AG09309 (cell line): ENCODE measurements at regions not wholly inside any gene's neighbourhood (a gene's known extent, or its start where the extent isn't known, plus 50 kb on each side); places are given as distances from the start of the nearest gene placed in this dataset.

Experiments
- DNase-seq: peaks from one replicate; pipeline ENCODE4 v3.0.0-alpha.2; 2010; ENCODE audit warnings: low read depth
- H3K4me3 ChIP-seq: 2 replicates; pipeline ENCODE4 v1.5.1; 2011; ENCODE audit warnings: mild to moderate bottlenecking, low read depth, low read length, moderate library complexity; ENCODE audit not compliant: control insufficient read depth
- TF ChIP-seq, protein P1 (sequence below): IDR thresholded peaks from 2 replicates; pipeline ENCODE4 v1.5.1; 2011; ENCODE audit warnings: mild to moderate bottlenecking, low read depth, low read length, inconsistent platforms; ENCODE audit not compliant: insufficient read depth, control insufficient read depth; ENCODE audit errors: missing control alignments

- H3K4me3 ChIP-seq, result no peak overlapping the region
- DNase-seq, result no peak
- TF ChIP-seq, protein P1, sequence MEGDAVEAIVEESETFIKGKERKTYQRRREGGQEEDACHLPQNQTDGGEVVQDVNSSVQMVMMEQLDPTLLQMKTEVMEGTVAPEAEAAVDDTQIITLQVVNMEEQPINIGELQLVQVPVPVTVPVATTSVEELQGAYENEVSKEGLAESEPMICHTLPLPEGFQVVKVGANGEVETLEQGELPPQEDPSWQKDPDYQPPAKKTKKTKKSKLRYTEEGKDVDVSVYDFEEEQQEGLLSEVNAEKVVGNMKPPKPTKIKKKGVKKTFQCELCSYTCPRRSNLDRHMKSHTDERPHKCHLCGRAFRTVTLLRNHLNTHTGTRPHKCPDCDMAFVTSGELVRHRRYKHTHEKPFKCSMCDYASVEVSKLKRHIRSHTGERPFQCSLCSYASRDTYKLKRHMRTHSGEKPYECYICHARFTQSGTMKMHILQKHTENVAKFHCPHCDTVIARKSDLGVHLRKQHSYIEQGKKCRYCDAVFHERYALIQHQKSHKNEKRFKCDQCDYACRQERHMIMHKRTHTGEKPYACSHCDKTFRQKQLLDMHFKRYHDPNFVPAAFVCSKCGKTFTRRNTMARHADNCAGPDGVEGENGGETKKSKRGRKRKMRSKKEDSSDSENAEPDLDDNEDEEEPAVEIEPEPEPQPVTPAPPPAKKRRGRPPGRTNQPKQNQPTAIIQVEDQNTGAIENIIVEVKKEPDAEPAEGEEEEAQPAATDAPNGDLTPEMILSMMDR, result no peak
Measured at GRCh38 chr5:158436271-158437065, 577.5 kb upstream of the CLINT1 start.

DNA sequence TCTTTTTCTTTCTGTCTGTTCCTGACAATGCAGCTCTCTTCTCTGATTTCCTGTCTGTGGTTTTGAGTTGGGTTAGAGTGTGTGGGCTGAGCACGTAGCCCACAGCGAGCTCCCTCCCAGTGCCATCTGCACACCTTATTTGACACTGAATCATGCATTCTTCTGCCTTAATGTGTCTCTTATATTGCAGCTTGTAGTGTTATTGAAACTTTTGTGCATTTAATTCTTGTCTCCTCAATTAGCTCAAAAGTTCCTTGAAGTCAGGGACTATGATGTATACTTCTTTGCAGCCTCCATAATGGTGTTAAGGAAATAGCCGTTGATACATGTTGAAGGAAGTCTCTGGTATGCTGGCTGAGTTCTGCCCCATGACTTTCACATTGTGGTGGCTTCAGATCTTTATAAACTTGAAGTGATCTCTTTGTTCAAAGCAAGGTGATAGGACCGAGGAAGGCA, 576.2 kb upstream of the CLINT1 start:
- TF ChIP-seq, protein P1, result no peak
- H3K4me3 ChIP-seq, result no peak overlapping the region
- no peak for DNase-seq

- DNase-seq, result no peak
- TF ChIP-seq, protein P1, result no peak
- H3K4me3 ChIP-seq, result no peak overlapping the region
Measured at GRCh38 chr5:158434749-158435148, 575.8 kb upstream of the CLINT1 start.

DNA sequence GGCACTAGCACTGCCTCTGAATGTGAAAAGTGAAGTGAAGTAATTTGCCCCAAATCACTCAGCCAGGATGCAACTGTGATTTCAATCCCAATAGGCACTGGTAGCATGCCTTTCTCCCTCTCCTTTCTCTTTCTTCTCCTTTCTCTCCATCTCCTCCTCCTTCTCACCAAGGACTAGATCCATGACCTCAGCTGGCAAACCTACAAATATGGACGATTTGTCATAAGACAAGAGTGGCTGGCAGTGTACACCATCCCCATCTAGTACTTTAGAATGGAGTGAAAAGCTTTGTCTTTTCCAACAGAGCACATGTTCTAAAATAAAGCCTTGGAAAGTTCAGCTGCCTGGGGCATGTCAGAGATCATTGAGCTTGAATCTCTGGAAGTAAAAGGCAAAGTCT, 574.7 kb upstream of the CLINT1 start:
- TF ChIP-seq, protein P1, result no peak
- DNase-seq, result no peak
- H3K4me3 ChIP-seq, result no peak overlapping the region

DNA sequence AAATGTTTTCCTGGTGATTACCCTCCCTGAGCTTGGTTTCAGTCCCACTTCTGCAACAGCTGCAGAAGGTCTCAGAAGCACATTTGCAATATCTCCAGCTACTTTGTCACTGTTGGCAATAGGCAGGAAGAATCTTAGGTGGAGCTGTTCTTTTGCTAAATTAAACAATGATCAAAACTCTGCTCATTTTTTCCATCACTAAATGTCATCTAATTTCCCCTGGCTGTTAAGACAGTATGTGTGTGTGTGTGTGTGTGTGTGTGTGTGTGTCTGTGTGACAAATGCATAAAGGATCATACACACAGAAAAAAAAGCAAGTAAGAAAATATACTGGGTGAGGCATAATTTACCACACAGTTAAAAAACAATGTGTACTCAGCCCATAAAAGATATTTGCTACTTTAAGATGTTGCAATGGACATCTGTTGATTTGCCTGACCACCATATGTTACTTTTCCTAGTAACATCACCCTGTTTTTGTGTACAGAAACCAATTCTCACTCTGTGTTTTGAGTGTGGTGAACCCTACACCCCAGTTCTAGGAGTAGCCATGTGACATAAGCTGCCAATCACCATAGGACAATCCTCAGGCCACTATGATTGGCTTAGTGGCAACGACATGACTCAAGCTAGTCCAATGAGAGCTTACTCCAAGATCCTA, 572.6 kb upstream of the CLINT1 start:
- DNase-seq, result no peak
- no peak overlapping the region for H3K4me3 ChIP-seq
- TF ChIP-seq, protein P1, result no peak

- TF ChIP-seq, protein P1, result no peak
- no peak for DNase-seq
Measured at GRCh38 chr5:158430798-158431167, 571.8 kb upstream of the CLINT1 start.

More at GRCh38 chr5:158430798-158431167, 571.8 kb upstream of the CLINT1 start:
- no peak overlapping the region for H3K4me3 ChIP-seq
